ENCODE measurements at regions not wholly inside any gene's neighbourhood (a gene's known extent, or its start where the extent isn't known, plus 50 kb on each side); places are given as distances from the start of the nearest gene placed in this dataset.

DNA sequence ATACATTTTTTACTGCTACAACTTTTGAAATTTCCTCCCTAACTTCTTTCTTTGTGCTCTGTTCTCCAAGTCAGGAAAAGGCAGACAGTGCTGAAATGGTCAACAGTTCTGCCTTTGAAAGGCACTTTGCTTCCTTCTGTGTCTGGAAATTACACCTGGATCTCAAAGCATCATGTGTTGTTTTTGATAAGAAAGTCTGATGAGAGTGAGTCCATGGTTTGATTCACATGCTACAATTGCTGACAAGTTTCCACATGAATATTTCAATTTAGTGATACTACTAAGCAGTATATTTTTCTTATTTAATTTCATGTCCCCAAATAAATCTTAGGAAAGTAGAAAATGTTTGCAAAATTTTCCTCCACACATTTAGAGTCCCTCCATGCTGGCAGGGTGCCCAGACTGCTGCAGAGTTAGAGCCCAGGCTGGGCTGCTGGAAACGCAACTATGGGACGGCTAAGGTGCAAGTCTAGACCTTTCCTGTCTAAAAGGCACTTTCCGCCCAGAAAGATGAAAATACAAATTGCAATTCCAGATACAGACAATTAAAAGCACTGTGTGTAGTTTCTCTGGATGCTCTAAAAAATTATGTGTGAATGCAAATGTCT is 96.6 kb upstream of the RUNX1 start:
- ATAC-seq (no peak), DNase-seq (no peak)
- H3K27me3 Mint-ChIP-seq = no peaks in the 10 kb centered on the region
- POLR2A ChIA-PET = no interaction called here
- peaks cover 2 to 13% (median 10%) of the 10 kb centered on the region in 4 donors for H3K4me1 Mint-ChIP-seq
- H3K4me3 Mint-ChIP-seq = no peak overlapping the region
- peaks cover 0 to 8% (median 0%) of the 10 kb centered on the region in 9 donors for H3K9me3 Mint-ChIP-seq
- peaks cover 0 to 3% (median 0%) of the 10 kb centered on the region in 3 donors for H3K36me3 Mint-ChIP-seq
- H3K27ac Mint-ChIP-seq = peak overlapping the region in 1 of 10 donors; percentile 18

DNA sequence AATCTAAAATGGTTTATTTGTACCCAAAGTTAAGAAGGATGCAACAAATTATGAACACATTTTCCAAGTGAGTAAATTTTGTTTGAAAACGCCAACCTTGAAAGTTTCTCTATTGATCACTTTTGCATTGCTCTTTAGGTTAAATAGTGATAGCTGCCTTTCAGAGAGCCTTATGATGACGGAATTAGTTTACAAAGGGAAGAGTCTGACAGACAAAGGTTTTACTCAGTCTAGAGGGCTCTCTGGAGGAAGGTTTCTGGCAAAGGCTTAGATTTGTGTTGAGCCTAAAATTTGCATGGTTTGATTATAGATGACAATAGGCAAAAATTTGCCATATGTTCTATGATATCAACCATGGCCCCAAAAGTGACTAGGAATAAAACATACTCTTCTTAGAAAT is 95.9 kb upstream of the RUNX1 start:
- ATAC-seq (no peak), DNase-seq (no peak)
- H3K9me3 Mint-ChIP-seq = peaks cover 0 to 2% (median 0%) of the 10 kb centered on the region in 9 donors
- no peak overlapping the region for H3K27ac Mint-ChIP-seq
- H3K4me1 Mint-ChIP-seq = peaks cover 2 to 15% (median 10%) of the 10 kb centered on the region in 4 donors
- H3K4me3 Mint-ChIP-seq = no peak overlapping the region
- no peaks in the 10 kb centered on the region for H3K36me3 Mint-ChIP-seq
- no peaks in the 10 kb centered on the region for H3K27me3 Mint-ChIP-seq
- POLR2A ChIA-PET = no interaction called here

DNA sequence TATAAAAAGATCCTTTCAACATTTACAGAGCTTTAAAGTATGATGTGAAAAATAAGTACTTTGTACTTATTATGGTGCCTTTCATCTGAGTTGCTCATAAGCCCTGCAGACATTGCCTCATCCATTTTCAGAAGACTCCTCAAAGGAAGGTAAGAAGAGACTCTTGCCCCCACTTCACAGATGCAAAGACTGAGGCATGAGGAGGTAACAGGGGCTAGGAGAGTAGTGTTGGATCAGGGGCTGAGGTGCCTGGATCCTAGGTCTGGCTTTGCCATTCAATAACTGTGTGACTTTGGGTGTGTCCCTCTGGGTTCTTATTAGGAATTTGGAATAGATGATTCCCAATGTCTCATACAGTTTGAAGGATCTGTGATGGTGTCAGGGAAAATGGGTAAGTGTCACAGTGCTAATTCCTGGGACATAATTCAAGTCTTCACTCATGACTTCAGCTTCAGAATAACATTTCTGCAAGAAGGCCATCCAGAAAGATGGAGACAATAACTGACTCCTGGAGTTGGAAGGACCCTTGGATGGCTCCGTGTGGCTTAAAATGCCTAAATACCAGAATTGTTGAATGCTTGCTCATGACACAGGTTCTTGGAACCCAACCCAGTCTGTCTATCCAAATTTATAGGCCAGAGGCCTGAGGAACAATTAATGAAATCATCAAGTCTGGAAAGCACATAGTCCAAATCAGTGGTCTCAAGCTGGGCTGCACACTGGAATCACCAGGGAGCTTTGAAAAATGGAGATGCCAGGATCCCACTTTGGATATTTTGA is 93.1 kb upstream of the RUNX1 start:
- no peak for DNase-seq
- H3K27me3 Mint-ChIP-seq = no peaks in the 10 kb centered on the region
- POLR2A ChIA-PET = no interaction called here
- ATAC-seq = no peak
- no peaks in the 10 kb centered on the region for H3K9me3 Mint-ChIP-seq
- H3K36me3 Mint-ChIP-seq = no peaks in the 10 kb centered on the region
- H3K27ac Mint-ChIP-seq = no peak overlapping the region
- no peak overlapping the region for H3K4me3 Mint-ChIP-seq
- peaks cover 10 to 16% (median 14%) of the 10 kb centered on the region in 4 donors for H3K4me1 Mint-ChIP-seq

DNA sequence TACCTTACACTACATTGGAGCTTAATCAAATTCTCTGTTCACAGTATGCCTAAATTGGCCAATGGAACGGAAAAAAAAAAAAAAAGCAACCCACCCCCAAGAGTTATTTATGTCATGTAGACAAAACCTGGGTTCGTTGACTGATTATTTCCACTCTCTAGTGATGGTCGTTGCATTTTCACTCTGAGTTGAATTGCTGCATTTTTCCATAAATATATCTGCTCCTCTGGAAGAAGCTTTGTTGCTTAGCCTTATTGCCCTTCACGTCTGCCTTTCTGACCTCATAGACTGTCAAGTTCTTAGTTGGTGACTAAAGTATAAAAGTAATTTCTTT is 90.2 kb upstream of the RUNX1 start:
- DNase-seq = no peak
- no peaks in the 10 kb centered on the region for H3K36me3 Mint-ChIP-seq
- POLR2A ChIA-PET = interaction anchor here (1.0 kb wide), 1 partner anchor 89 kb away, joined by 4 read pairs; no protein-coding TSS in a partner anchor
- peaks cover 11 to 16% (median 14%) of the 10 kb centered on the region in 4 donors for H3K4me1 Mint-ChIP-seq
- peak overlapping the region in 4 of 10 donors; percentile 25 to 81 (median 66) for H3K27ac Mint-ChIP-seq
- H3K4me3 Mint-ChIP-seq = peak overlapping the region in 9 of 10 donors; percentile 47 to 83 (median 73)
- ATAC-seq = peak in 1 of 2 donors; percentile 8
- H3K27me3 Mint-ChIP-seq = no peaks in the 10 kb centered on the region
- no peaks in the 10 kb centered on the region for H3K9me3 Mint-ChIP-seq

DNA sequence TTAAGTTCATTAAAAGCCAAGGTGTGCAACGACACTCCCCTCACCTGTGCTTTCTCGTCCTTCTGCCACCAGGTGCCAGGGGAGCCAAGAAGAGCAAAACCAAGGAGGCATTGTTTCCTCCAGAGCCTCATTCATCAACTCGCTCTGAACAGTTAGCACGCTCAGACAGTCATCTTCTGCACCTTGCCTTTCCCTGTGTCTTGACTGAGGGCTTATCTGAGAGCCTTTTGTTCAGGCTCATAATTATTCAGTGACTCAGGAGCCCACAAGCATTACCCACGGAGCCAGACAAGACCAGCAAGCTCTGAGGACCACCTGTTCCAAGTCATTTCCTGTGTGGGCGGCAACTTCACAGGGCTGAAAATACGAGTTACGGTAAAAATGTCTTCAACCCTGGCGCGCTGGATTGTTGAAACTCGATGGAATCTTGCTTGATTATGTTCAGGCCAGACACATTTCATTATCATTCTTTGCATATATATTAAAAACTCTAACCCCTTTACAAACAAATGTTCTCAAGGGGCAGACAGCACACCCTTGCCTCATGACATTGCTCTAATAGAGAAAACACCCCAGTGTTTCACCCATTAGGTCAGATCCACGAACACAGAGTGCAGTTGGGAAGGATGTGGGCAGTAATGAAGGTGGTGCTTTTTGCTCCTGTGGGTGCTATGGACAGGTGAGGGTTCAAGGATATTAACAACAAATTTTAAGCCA is 89.7 kb upstream of the RUNX1 start:
- Mint-ChIP-seq H3K4me3 (peak overlapping the region; percentile 47 to 83 (median 73)), H3K27ac (peak overlapping the region; percentile 4 to 89 (median 59)), H3K36me3 (no peaks in the 10 kb centered on the region), H3K4me1 (peaks cover 11 to 16% (median 14%) of the 10 kb centered on the region in 4 donors), H3K9me3 (no peaks in the 10 kb centered on the region), H3K27me3 (no peaks in the 10 kb centered on the region)
- peak; percentile 94 to 95 for ATAC-seq
- POLR2A ChIA-PET = interaction anchor here (1.0 kb wide), 1 partner anchor 88 kb away, joined by 4 read pairs; no protein-coding TSS in a partner anchor
- DNase-seq = peak; percentile 12 to 73 (median 50)

DNA sequence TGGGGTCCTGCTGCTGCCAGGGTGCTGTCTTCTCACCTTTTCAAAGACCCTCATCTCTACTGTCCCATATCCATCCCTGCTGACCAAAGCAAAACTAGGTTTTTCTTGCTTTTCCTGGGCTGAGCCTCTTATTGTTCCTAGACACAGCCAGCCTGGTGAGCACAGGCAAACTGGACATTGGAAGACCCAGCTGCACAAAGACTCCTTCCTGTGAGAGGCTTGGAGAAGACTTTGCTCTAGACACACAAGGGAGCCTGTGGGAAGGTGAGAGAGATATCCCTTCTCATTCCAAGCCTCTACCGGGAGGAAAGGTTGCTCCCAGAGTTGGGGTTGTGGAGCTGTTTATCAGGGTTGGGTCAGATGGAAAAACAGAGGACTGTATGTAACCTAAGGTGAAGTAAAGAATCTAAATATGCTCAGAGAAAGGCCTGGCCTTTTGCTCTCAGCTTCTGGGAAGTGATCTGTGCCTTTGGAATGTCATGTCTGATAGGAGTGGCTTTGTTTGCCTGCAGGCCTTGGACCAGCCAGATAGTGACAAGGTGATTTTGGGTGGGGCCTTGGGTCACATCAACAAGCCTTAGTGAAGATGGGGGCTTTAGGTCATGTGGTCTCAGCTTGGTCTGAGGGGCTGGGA is 87.6 kb upstream of the RUNX1 start:
- H3K36me3 Mint-ChIP-seq = no peaks in the 10 kb centered on the region
- POLR2A ChIA-PET = no interaction called here

DNA sequence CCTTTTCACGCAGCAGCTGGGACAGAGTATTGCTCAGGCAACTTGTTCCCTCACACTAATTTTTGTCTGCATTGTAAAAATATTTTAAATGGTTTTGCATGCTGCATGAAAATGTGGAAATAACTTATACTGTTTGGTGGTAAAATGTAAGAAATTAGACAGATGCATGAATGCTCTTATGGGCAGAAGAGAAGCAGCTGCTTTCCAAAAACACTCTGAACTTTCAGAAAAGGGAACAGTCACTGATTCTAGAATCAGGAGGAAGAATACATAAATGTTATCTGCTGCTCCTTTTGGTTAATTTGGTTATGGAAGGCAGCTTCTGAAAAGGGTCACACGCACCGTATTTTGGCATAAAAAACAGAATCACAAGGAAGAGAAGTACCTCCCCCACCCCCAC is 87.0 kb upstream of the RUNX1 start:
- no peaks in the 10 kb centered on the region for H3K27me3 Mint-ChIP-seq
- no peaks in the 10 kb centered on the region for H3K9me3 Mint-ChIP-seq
- no peaks in the 10 kb centered on the region for H3K36me3 Mint-ChIP-seq
- no peak for DNase-seq
- no peak overlapping the region for H3K27ac Mint-ChIP-seq
- POLR2A ChIA-PET = interaction anchor here (0.6 kb wide), 1 partner anchor 960 kb away, joined by 4 read pairs; no protein-coding TSS in a partner anchor
- H3K4me1 Mint-ChIP-seq = peaks cover 11 to 16% (median 14%) of the 10 kb centered on the region in 4 donors
- no peak overlapping the region for H3K4me3 Mint-ChIP-seq
- no peak for ATAC-seq

More for the DNA sequence above, 87.6 kb upstream of the RUNX1 start:
- H3K4me3 Mint-ChIP-seq = no peak overlapping the region
- peak overlapping the region in 3 of 10 donors; percentile 15 to 56 (median 47) for H3K27ac Mint-ChIP-seq
- no peaks in the 10 kb centered on the region for H3K27me3 Mint-ChIP-seq
- no peak for ATAC-seq
- no peak for DNase-seq
- H3K9me3 Mint-ChIP-seq = no peaks in the 10 kb centered on the region
- peaks cover 11 to 16% (median 14%) of the 10 kb centered on the region in 4 donors for H3K4me1 Mint-ChIP-seq

DNA sequence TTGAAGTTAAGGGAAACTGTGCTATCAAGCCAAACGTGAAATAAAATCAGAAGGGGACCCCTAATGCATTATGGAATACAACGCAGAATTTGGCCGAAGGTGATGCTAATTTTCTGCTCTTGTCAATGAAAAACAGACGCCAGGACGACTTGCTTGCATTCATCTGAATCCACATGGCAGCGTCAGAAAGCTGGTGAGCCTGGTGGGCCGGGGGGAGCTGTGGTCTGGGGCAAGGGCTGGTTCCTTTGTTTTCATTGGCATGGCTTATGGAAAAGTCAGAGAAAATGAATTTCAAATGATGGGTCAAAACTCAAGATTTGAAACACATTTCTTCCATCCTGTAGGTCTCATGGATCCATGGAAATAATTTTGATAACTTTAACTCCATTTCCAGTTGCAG is 86.4 kb upstream of the RUNX1 start:
- ATAC-seq = no peak
- no peaks in the 10 kb centered on the region for H3K27me3 Mint-ChIP-seq
- H3K4me1 Mint-ChIP-seq = peaks cover 11 to 16% (median 14%) of the 10 kb centered on the region in 4 donors
- POLR2A ChIA-PET = interaction anchor here (0.6 kb wide), 1 partner anchor 961 kb away, joined by 4 read pairs; no protein-coding TSS in a partner anchor
- no peak for DNase-seq
- peak overlapping the region in 1 of 10 donors; percentile 53 for H3K27ac Mint-ChIP-seq
- peaks cover 0 to 3% (median 0%) of the 10 kb centered on the region in 9 donors for H3K9me3 Mint-ChIP-seq
- H3K4me3 Mint-ChIP-seq = no peak overlapping the region
- H3K36me3 Mint-ChIP-seq = peaks cover 0 to 1% (median 0%) of the 10 kb centered on the region in 3 donors

DNA sequence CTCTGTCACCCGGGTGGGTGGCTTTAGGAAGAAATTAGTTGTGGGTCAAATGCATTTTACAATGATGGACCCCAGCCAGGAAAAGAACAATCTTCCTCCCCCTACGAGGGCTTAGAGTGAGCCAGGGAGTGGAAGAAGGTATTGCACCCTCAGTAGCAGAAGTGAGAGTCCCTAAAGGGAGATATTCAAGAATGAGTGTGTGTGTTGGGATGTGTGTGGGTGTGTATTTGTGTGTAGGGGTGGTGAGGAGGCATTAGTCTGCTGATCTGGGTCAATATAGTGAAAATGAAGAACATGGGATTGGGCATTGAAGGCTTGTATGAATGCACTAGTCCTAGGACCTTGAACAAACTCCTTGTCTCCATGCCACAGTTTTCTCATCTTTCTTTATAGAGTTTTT is 85.2 kb upstream of the RUNX1 start:
- POLR2A ChIA-PET = no interaction called here
- Mint-ChIP-seq H3K27me3 (no peaks in the 10 kb centered on the region), H3K36me3 (peaks cover 0 to 4% (median 2%) of the 10 kb centered on the region in 3 donors), H3K4me1 (peaks cover 11 to 14% (median 12%) of the 10 kb centered on the region in 4 donors), H3K4me3 (no peak overlapping the region), H3K27ac (no peak overlapping the region), H3K9me3 (peaks cover 0 to 8% (median 2%) of the 10 kb centered on the region in 9 donors)
- no peak for DNase-seq
- ATAC-seq = no peak

DNA sequence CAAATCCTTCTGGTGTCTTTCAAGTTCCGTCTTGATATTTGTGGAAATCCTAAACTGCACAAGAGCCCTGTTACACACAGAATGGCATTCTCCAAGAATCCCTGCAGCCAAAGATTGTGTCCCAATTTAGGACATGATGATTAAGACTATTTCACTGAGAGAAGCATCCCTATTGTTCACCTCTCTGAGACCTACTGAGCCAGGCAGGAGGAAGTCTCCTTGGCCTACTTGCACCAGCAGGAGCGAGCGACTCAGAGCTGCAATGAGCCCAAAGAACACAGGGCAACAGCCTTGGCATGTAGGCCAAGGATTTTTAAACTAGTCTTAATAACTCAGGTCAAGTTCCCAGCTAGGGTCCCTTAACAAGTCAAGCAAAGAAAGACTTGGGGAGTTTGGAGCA is 79.4 kb upstream of the RUNX1 start:
- ATAC-seq = no peak
- Mint-ChIP-seq H3K9me3 (peaks cover 0 to 25% (median 10%) of the 10 kb centered on the region in 9 donors), H3K36me3 (peaks cover 0 to 15% (median 12%) of the 10 kb centered on the region in 3 donors), H3K4me1 (no peaks in the 10 kb centered on the region), H3K4me3 (no peak overlapping the region), H3K27me3 (no peaks in the 10 kb centered on the region), H3K27ac (no peak overlapping the region)
- POLR2A ChIA-PET = no interaction called here
- DNase-seq = no peak

DNA sequence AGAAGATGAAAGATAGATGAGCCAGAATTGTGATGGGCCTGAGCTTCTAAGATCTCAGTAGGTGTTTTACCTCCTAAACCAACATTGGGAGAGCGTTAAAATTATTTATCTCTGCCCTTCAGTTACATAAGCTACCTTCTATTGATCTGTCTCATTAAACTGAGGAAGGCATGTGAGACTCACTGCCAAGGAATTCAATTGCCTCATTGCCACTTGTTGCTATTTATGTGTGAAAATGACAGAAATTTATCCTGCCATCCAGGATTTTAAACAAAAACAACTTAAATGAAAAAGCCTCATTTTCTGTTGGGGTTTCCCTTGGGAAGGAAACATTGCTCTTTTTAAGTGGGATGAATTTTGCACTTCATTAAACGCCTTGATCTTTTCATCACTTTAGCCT is 78.7 kb upstream of the RUNX1 start:
- no peak overlapping the region for H3K27ac Mint-ChIP-seq
- H3K9me3 Mint-ChIP-seq = peaks cover 0 to 31% (median 10%) of the 10 kb centered on the region in 9 donors
- POLR2A ChIA-PET = no interaction called here
- no peak for DNase-seq
- no peaks in the 10 kb centered on the region for H3K27me3 Mint-ChIP-seq
- no peaks in the 10 kb centered on the region for H3K4me1 Mint-ChIP-seq
- H3K36me3 Mint-ChIP-seq = peaks cover 0 to 20% (median 13%) of the 10 kb centered on the region in 3 donors
- ATAC-seq = no peak
- H3K4me3 Mint-ChIP-seq = no peak overlapping the region

DNA sequence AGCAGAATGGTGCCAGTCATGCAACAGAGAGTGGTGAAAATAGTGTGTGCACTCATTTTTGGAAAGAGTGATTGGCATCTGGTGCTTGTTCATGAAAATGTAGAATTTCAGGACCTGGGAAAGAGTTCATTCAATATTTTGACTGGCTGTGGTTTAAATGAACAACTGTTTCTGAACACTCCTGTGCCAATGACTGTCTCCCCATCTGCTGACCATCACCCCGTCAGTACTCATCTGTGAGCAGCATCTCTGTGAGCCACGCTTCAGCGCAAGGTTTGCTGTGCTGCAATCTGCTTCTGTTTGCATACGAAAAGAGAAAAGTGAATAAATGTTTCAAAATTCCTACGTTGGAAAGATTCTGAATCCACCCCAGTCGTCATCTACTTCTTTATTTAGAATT is 77.9 kb upstream of the RUNX1 start:
- POLR2A ChIA-PET = no interaction called here
- Mint-ChIP-seq H3K27ac (peak overlapping the region in 1 of 10 donors; percentile 10), H3K27me3 (no peaks in the 10 kb centered on the region), H3K4me1 (no peaks in the 10 kb centered on the region), H3K4me3 (no peak overlapping the region), H3K9me3 (peaks cover 0 to 31% (median 10%) of the 10 kb centered on the region in 9 donors), H3K36me3 (peaks cover 0 to 20% (median 14%) of the 10 kb centered on the region in 3 donors)
- ATAC-seq (no peak), DNase-seq (no peak)

Data from naive thymus-derived CD8-positive, alpha-beta T cell (primary cell).